GM10248 (cell line): ENCODE measurements at regions not wholly inside any gene's neighbourhood (a gene's known extent, or its start where the extent isn't known, plus 50 kb on each side); places are given as distances from the start of the nearest gene placed in this dataset.
"Not testable (repeated sequence)": the region's sequence is repeated elsewhere in the genome, so short reads cannot be mapped to it uniquely, and the experiment has no call there.

Experiments used
- CTCF ChIA-PET: fragments of 300-600 bp; sonication (Branson Sonifier 250); formaldehyde crosslinking; extraction: SDS; loops from one replicate; lab custom pipeline; 2021; ENCODE audit warnings: antibody characterized with exemption; lab: Yijun Ruan, JAX
- POLR2A ChIA-PET: fragments of 350-650 bp; sonication (Branson Sonifier 250); formaldehyde crosslinking; extraction: SDS; loops from one replicate; lab custom pipeline; 2020; ENCODE audit warnings: antibody characterized with exemption; lab: Yijun Ruan, JAX
- DNase-seq: peaks from one replicate; pipeline ENCODE4 v3.0.0; 2012; ENCODE audit errors: extremely low spot score
- CTCF ChIP-seq: IDR thresholded peaks from 2 replicates; pipeline ENCODE4 v1.5.1; 2012; ENCODE audit warnings: mild to moderate bottlenecking, low read depth; ENCODE audit errors: extremely low read depth, missing control alignments, control extremely low read depth

GRCh38 chr6:144418959-144419545 lies 133.9 kb downstream of the UTRN start:
- TF ChIP-seq CTCF = no peak

GRCh38 chr6:144423167-144423566 lies 138.0 kb downstream of the UTRN start:
- ChIA-PET POLR2A (no interaction called here), CTCF (no interaction called here)
- DNase-seq = no peak
- no peak for TF ChIP-seq CTCF

More at GRCh38 chr6:144418959-144419545, 133.9 kb downstream of the UTRN start:
- ChIA-PET POLR2A (no interaction called here), CTCF (no interaction called here)
- no peak for DNase-seq

GRCh38 chr6:144429753-144430152 lies 144.6 kb downstream of the UTRN start:
- no peak for TF ChIP-seq CTCF
- no peak for DNase-seq
- ChIA-PET POLR2A (no interaction called here), CTCF (interaction anchor here (1.5 to 1.7 kb wide), 2 partner anchors 20 to 52 kb away, joined by 4 to 5 read pairs; no protein-coding TSS in a partner anchor)

GRCh38 chr6:144433446-144433845 lies 148.3 kb downstream of the UTRN start:
- POLR2A ChIA-PET, DNase-seq, CTCF ChIA-PET: not testable (repeated sequence)

GRCh38 chr6:144434308-144434990 lies 149.3 kb downstream of the UTRN start:
- DNase-seq = no peak
- ChIA-PET CTCF (interaction anchor here (0.9 kb wide), 1 partner anchor 31 kb away, joined by 3 read pairs; no protein-coding TSS in a partner anchor), POLR2A (no interaction called here)
- no peak for TF ChIP-seq CTCF

- CTCF ChIA-PET = interaction anchor here (0.9 kb wide), 1 partner anchor 29 kb away, joined by 3 read pairs; no protein-coding TSS in a partner anchor
- POLR2A ChIA-PET = no interaction called here
- no peak for DNase-seq
- TF ChIP-seq CTCF = no peak
These were observed 150.7 kb downstream of the UTRN start for GRCh38 chr6:144435602-144436426.
